Nucleus accumbens (tissue), 56 donors: ENCODE measurements at regions not wholly inside any gene's neighbourhood (a gene's known extent, or its start where the extent isn't known, plus 50 kb on each side); places are given as distances from the start of the nearest gene placed in this dataset.

Experiments
- DNase-seq, 56 donors: peaks; one replicate each; lab custom pipeline; 2025; lab: John Stamatoyannopoulos, UW

GRCh38 chr5:98564836-98565235 is 208.6 kb upstream of the RGMB start:
- no peak for DNase-seq

GRCh38 chr5:98568336-98568735 is 205.1 kb upstream of the RGMB start:
- DNase-seq: no peak

GRCh38 chr5:98569288-98569687 is 204.2 kb upstream of the RGMB start:
- no peak for DNase-seq

GRCh38 chr5:98570010-98570409 is 203.5 kb upstream of the RGMB start:
- no peak for DNase-seq

GRCh38 chr5:98570661-98571191 is 202.7 kb upstream of the RGMB start:
- no peak for DNase-seq

- no peak for DNase-seq
Observed at GRCh38 chr5:98573834-98574320, 199.6 kb upstream of the RGMB start.

- no peak for DNase-seq
Observed at GRCh38 chr5:98576275-98576674, 197.2 kb upstream of the RGMB start.

GRCh38 chr5:98578438-98578837 is 195.0 kb upstream of the RGMB start:
- DNase-seq: no peak

GRCh38 chr5:98581112-98581997 is 192.1 kb upstream of the RGMB start:
- no peak for DNase-seq

- DNase-seq: no peak
Observed at GRCh38 chr5:98583586-98583985, 189.9 kb upstream of the RGMB start.

- DNase-seq: no peak
Observed at GRCh38 chr5:98585661-98586310, 187.7 kb upstream of the RGMB start.

- no peak for DNase-seq
Observed at GRCh38 chr5:98586581-98586980, 186.9 kb upstream of the RGMB start.

GRCh38 chr5:98587166-98587565 is 186.3 kb upstream of the RGMB start:
- DNase-seq: no peak

- DNase-seq: no peak
Observed at GRCh38 chr5:98588215-98588614, 185.2 kb upstream of the RGMB start.

GRCh38 chr5:98593418-98593817 is 180.0 kb upstream of the RGMB start:
- no peak for DNase-seq

- no peak for DNase-seq
Observed at GRCh38 chr5:98594098-98594497, 179.4 kb upstream of the RGMB start.

- DNase-seq: no peak
Observed at GRCh38 chr5:98599016-98599415, 174.4 kb upstream of the RGMB start.

GRCh38 chr5:98602534-98603112 is 170.8 kb upstream of the RGMB start:
- DNase-seq: no peak

- no peak for DNase-seq
Observed at GRCh38 chr5:98603456-98603855, 170.0 kb upstream of the RGMB start.

- no peak for DNase-seq
Observed at GRCh38 chr5:98604301-98604700, 169.2 kb upstream of the RGMB start.

- DNase-seq: no peak
Observed at GRCh38 chr5:98604721-98605425, 168.6 kb upstream of the RGMB start.
